DND-41 (cell line): ENCODE measurements at regions not wholly inside any gene's neighbourhood (a gene's known extent, or its start where the extent isn't known, plus 50 kb on each side); places are given as distances from the start of the nearest gene placed in this dataset.

Experiments
- ATAC-seq: fragments of 200-7000 bp; cut with Tn5 transposase; 3 replicates; pipeline ENCODE4 v1.9.1; 2021; ENCODE audit warnings: low read depth; ENCODE audit not compliant: insufficient read depth
- DNase-seq: peaks from one replicate; pipeline ENCODE4 v3.0.0-alpha.2; 2020
- H2AFZ ChIP-seq: 2 replicates; pipeline ENCODE4 v1.6.0; 2012; ENCODE audit warnings: low read depth, low read length
- H3K27ac ChIP-seq: 2 replicates; pipeline ENCODE4 v1.5.1; 2012; ENCODE audit warnings: low read length, inconsistent platforms
- H3K27me3 ChIP-seq: fragments of 200-600 bp; sonication (generic); 2 replicates; pipeline ENCODE4 v1.6.0; 2012; ENCODE audit warnings: low read length, mild to moderate bottlenecking, inconsistent platforms; ENCODE audit not compliant: insufficient read depth, poor library complexity
- H3K36me3 ChIP-seq: 2 replicates; pipeline ENCODE4 v1.5.1; 2012; ENCODE audit warnings: low read length, inconsistent platforms; ENCODE audit not compliant: insufficient read depth
- H3K4me1 ChIP-seq: 2 replicates; pipeline ENCODE4 v1.5.1; 2012; ENCODE audit warnings: mild to moderate bottlenecking, low read length; ENCODE audit not compliant: insufficient read depth
- H3K4me2 ChIP-seq: 2 replicates; pipeline ENCODE4 v1.6.0; 2012; ENCODE audit warnings: mild to moderate bottlenecking, moderate library complexity, low read length, inconsistent platforms; ENCODE audit not compliant: insufficient read depth
- H3K4me3 ChIP-seq, 2 experiments: fragments of 200-600 bp in 1 of 2; shearing (Covaris generic) in 1 of 2; 2 replicates each; pipeline ENCODE4 v1.5.1; 2012 to 2016; ENCODE audit warnings: inconsistent platforms in 2 of 2, low read length in 2 of 2, mild to moderate bottlenecking in 2 of 2, low read depth in 1 of 2, moderate library complexity in 1 of 2
- H3K79me2 ChIP-seq: 2 replicates; pipeline ENCODE4 v1.6.0; 2012; ENCODE audit warnings: low read length, inconsistent platforms; ENCODE audit not compliant: insufficient read depth
- H3K9ac ChIP-seq: 2 replicates; pipeline ENCODE4 v1.6.0; 2012; ENCODE audit warnings: low read depth, mild to moderate bottlenecking, inconsistent platforms, low read length, moderate library complexity
- H3K9me3 ChIP-seq: 2 replicates; pipeline ENCODE4 v1.5.1; 2012; ENCODE audit warnings: low read length, moderate library complexity, mild to moderate bottlenecking, inconsistent platforms; ENCODE audit not compliant: insufficient read depth, severe bottlenecking
- H4K20me1 ChIP-seq: 2 replicates; pipeline ENCODE4 v1.6.0; 2012; ENCODE audit warnings: low read length; ENCODE audit not compliant: insufficient read depth
- EZH2 ChIP-seq: IDR thresholded peaks from 3 replicates; pipeline ENCODE4 v1.6.1; 2012; ENCODE audit warnings: borderline replicate concordance, low read depth, mild to moderate bottlenecking, moderate library complexity, low read length, inconsistent platforms; ENCODE audit not compliant: severe bottlenecking
- TF ChIP-seq, protein P1 (sequence below): IDR thresholded peaks from 2 replicates; pipeline ENCODE4 v1.5.1; 2012; ENCODE audit warnings: borderline replicate concordance, low read length, moderate library complexity, mild to moderate bottlenecking; ENCODE audit not compliant: poor library complexity, severe bottlenecking; ENCODE audit errors: extremely low read depth

GRCh38 chr5:56479126-56479525 lies 246.0 kb upstream of the ANKRD55 start:
- Histone ChIP-seq H3K27me3 (peaks cover 19% of the 10 kb centered on the region), H3K27ac (no peak overlapping the region), H3K4me2 (no peak overlapping the region), H2AFZ (no peak overlapping the region), H3K79me2 (no peaks in the 10 kb centered on the region), H3K4me1 (no peaks in the 10 kb centered on the region), H3K9ac (no peak overlapping the region), H3K36me3 (no peaks in the 10 kb centered on the region), H3K9me3 (no peaks in the 10 kb centered on the region), H3K4me3 (no peak overlapping the region), H4K20me1 (no peaks in the 10 kb centered on the region)
- ATAC-seq: no peak
- no peak for DNase-seq
- no peak for TF ChIP-seq EZH2
- TF ChIP-seq, protein P1, sequence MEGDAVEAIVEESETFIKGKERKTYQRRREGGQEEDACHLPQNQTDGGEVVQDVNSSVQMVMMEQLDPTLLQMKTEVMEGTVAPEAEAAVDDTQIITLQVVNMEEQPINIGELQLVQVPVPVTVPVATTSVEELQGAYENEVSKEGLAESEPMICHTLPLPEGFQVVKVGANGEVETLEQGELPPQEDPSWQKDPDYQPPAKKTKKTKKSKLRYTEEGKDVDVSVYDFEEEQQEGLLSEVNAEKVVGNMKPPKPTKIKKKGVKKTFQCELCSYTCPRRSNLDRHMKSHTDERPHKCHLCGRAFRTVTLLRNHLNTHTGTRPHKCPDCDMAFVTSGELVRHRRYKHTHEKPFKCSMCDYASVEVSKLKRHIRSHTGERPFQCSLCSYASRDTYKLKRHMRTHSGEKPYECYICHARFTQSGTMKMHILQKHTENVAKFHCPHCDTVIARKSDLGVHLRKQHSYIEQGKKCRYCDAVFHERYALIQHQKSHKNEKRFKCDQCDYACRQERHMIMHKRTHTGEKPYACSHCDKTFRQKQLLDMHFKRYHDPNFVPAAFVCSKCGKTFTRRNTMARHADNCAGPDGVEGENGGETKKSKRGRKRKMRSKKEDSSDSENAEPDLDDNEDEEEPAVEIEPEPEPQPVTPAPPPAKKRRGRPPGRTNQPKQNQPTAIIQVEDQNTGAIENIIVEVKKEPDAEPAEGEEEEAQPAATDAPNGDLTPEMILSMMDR: no peak

DNA sequence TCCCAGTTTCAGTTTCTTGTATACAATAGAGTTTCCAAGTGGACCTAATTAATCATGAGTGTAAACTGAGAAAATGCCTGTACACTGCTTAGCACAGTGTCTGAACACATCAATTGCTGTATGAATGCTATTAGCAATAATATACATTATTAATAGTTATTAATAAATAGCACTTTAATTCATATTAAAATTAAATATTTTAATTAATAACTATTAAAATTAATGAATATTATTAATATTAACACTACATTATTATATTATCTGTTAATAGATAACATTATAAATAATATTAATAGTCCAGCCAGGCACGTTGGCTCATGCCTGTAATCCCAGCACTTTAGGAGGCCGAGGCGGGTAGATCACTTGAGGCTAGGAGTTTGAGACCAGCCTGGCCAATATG lies 244.9 kb upstream of the ANKRD55 start:
- Histone ChIP-seq H3K79me2 (no peaks in the 10 kb centered on the region), H3K4me2 (no peak overlapping the region), H3K27me3 (peaks cover 19% of the 10 kb centered on the region), H3K27ac (no peak overlapping the region), H3K9ac (no peak overlapping the region), H3K36me3 (no peaks in the 10 kb centered on the region), H4K20me1 (no peaks in the 10 kb centered on the region), H3K4me1 (no peaks in the 10 kb centered on the region), H2AFZ (no peak overlapping the region), H3K9me3 (no peaks in the 10 kb centered on the region), H3K4me3 (no peak overlapping the region)
- TF ChIP-seq EZH2: no peak
- TF ChIP-seq, protein P1: no peak
- no peak for ATAC-seq
- DNase-seq: no peak

GRCh38 chr5:56476487-56476856 lies 243.3 kb upstream of the ANKRD55 start:
- no peak for ATAC-seq
- TF ChIP-seq, protein P1: no peak
- TF ChIP-seq EZH2: no peak
- H3K79me2 ChIP-seq: no peaks in the 10 kb centered on the region
- H4K20me1 ChIP-seq: no peaks in the 10 kb centered on the region
- no peaks in the 10 kb centered on the region for H3K36me3 ChIP-seq
- no peaks in the 10 kb centered on the region for H3K4me1 ChIP-seq
- no peak overlapping the region for H3K27ac ChIP-seq
- no peak overlapping the region for H3K4me3 ChIP-seq
- no peak for DNase-seq
- no peak overlapping the region for H3K9ac ChIP-seq
- H3K27me3 ChIP-seq: peaks cover 19% of the 10 kb centered on the region
- H2AFZ ChIP-seq: no peak overlapping the region
- no peaks in the 10 kb centered on the region for H3K9me3 ChIP-seq
- H3K4me2 ChIP-seq: no peak overlapping the region

- Histone ChIP-seq H3K36me3 (no peaks in the 10 kb centered on the region), H3K4me2 (no peak overlapping the region), H3K9me3 (no peaks in the 10 kb centered on the region), H3K79me2 (no peaks in the 10 kb centered on the region), H4K20me1 (no peaks in the 10 kb centered on the region), H3K9ac (no peak overlapping the region), H2AFZ (no peak overlapping the region), H3K27me3 (peaks cover 19% of the 10 kb centered on the region), H3K4me3 (no peak overlapping the region), H3K27ac (no peak overlapping the region), H3K4me1 (no peaks in the 10 kb centered on the region)
- TF ChIP-seq, protein P1: no peak
- no peak for TF ChIP-seq EZH2
- DNase-seq (no peak), ATAC-seq (no peak)
Observed at GRCh38 chr5:56475689-56476486, 242.8 kb upstream of the ANKRD55 start.
